ENCODE measurements at regions not wholly inside any gene's neighbourhood (a gene's known extent, or its start where the extent isn't known, plus 50 kb on each side); places are given as distances from the start of the nearest gene placed in this dataset.

- DNase-seq, result no peak
- no peak overlapping the region for H3K9ac ChIP-seq (ENCODE audit: extremely low read depth, insufficient read length, low read length)
- H3K9me3 ChIP-seq (ENCODE audit: control insufficient read depth, low read depth, low read length), result no peaks in the 10 kb centered on the region
- peaks cover 8 to 9% of the 10 kb centered on the region in 2 experiments for H3K4me1 Mint-ChIP-seq
- no peaks in the 10 kb centered on the region for H3K9me3 Mint-ChIP-seq
- no peak overlapping the region for H3K27ac ChIP-seq (ENCODE audit: insufficient read length, low read depth, low read length)
- H2AK5ac ChIP-seq (ENCODE audit: insufficient read length, low read length), result no peak overlapping the region
- H3K4ac ChIP-seq (ENCODE audit: low read depth, low read length), result no peak overlapping the region
- no peak overlapping the region for H3K56ac ChIP-seq (ENCODE audit: insufficient read length, low read depth, low read length)
- no peak overlapping the region for H3K23ac ChIP-seq (ENCODE audit: insufficient read length, low read depth, low read length)
- H4K8ac ChIP-seq (replicated peaks; ENCODE audit: insufficient read length, low read depth, low read length), result no peak overlapping the region
- no peak overlapping the region for H2BK20ac ChIP-seq (ENCODE audit: low read depth, low read length, poor library complexity, severe bottlenecking)
- no peaks in the 10 kb centered on the region for H3K4me1 ChIP-seq (ENCODE audit: insufficient read depth, low read length)
- H3K27ac Mint-ChIP-seq, result no peak overlapping the region
- no peaks in the 10 kb centered on the region for H3K79me1 ChIP-seq (ENCODE audit: insufficient read depth, low read depth, low read length, poor library complexity, severe bottlenecking)
- no peak overlapping the region for H2BK5ac ChIP-seq (ENCODE audit: insufficient read length, low read length)
- H3K18ac ChIP-seq (ENCODE audit: insufficient read length, low read depth, low read length), result no peak overlapping the region
- H3K4me3 Mint-ChIP-seq, result no peak overlapping the region
- no peak overlapping the region for H2BK15ac ChIP-seq (ENCODE audit: low read depth, low read length)
- no peaks in the 10 kb centered on the region for H3K79me2 ChIP-seq (ENCODE audit: insufficient read depth, low read length)
- no peaks in the 10 kb centered on the region; a peak in 1 of 7 replicates for H3K36me3 Mint-ChIP-seq (ENCODE audit: insufficient read depth in 1 of 3, low read depth in 3 of 3)
- no peaks in the 10 kb centered on the region for H3K27me3 Mint-ChIP-seq (ENCODE audit: low read depth)
- H3T11ph ChIP-seq (ENCODE audit: low read length), result no peak overlapping the region
- H4K91ac ChIP-seq (ENCODE audit: insufficient read length, low read depth, low read length), result no peak overlapping the region
- no peaks in the 10 kb centered on the region for H4K20me1 ChIP-seq (ENCODE audit: control insufficient read depth, insufficient read depth, insufficient read length)
- no peaks in the 10 kb centered on the region for H3K27me3 ChIP-seq (ENCODE audit: insufficient read depth, low read length)
- no peak overlapping the region for H2AFZ ChIP-seq (ENCODE audit: low read length)
- no peak overlapping the region for H4K5ac ChIP-seq (ENCODE audit: insufficient read length, low read depth, low read length)
- H3K23me2 ChIP-seq (ENCODE audit: insufficient read length, low read depth, low read length, poor library complexity, severe bottlenecking), result no peaks in the 10 kb centered on the region
- no peak overlapping the region for H3K4me2 ChIP-seq (ENCODE audit: insufficient read depth, insufficient read length, low read length)
- TF ChIP-seq CTCF (conservative IDR thresholded peaks at IDR 0.05), result no peak
- no peak overlapping the region for H2BK120ac ChIP-seq (ENCODE audit: low read depth, low read length, poor library complexity, severe bottlenecking)
- no peak overlapping the region for H3K14ac ChIP-seq (ENCODE audit: insufficient read depth, low read length)
- no CpG with 5 or more reads among the region's 5 CpGs for WGBS (ENCODE audit: extremely low coverage, insufficient read length, low lambda C conversion rate)
- H2BK12ac ChIP-seq (ENCODE audit: insufficient read length, low read depth, low read length), result no peak overlapping the region
Observed at GRCh38 chr14:25843481-25844470, 754.1 kb downstream of the NOVA1 start.

Measured in H9 (cell line).